HG02885 (cell line): ENCODE measurements at regions not wholly inside any gene's neighbourhood (a gene's known extent, or its start where the extent isn't known, plus 50 kb on each side); places are given as distances from the start of the nearest gene placed in this dataset.

Experiments used
- ATAC-seq: cut with Tn5 transposase; IDR thresholded peaks from one replicate; pipeline ENCODE4 v1.9.1; 2021; ENCODE audit warnings: mild to moderate bottlenecking; ENCODE audit not compliant: unreplicated experiment, poor library complexity

GRCh38 chr11:127596433-127596832, 595.9 kb upstream of the KIRREL3 start:
- no peak for ATAC-seq

DNA sequence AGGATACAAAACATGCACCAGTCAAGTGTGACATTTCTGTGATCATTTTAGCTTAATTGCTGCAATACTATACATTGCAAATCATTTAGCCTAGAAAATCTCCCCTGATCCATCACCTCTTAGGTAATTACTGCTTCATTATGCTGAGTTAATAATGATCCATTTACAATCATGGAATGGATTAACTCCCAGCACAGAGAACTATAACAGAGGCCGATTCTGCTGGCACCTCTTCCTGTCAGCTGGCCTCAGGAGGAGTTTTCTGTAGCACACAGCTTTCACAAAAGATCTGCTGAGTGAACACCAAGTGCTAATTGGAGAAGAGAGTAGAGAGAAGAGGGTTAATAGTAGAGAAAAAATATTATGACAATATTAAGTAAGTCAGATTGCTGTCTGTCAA, 591.8 kb upstream of the KIRREL3 start:
- ATAC-seq = no peak

- no peak for ATAC-seq
Observed at GRCh38 chr11:127590314-127590713, 589.7 kb upstream of the KIRREL3 start.

DNA sequence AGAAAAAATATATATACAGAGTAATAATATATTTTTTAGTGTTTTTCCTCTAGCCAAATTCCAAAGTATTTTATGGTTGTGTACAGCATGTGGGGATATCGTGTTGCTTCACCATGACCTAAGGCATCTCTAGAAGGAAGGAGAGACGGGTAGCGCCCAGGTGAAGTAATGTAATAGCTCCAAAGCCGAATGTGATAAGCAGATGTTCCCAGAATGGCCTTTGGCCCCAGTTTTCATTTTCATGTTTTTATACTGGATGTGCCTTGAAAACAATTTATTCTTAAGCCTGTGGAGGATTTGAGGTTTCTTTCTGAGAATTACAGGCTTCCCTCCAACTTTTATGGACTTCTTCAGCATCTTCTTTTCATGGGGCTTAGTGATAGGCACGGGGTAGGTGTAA, 587.9 kb upstream of the KIRREL3 start:
- no peak for ATAC-seq

DNA sequence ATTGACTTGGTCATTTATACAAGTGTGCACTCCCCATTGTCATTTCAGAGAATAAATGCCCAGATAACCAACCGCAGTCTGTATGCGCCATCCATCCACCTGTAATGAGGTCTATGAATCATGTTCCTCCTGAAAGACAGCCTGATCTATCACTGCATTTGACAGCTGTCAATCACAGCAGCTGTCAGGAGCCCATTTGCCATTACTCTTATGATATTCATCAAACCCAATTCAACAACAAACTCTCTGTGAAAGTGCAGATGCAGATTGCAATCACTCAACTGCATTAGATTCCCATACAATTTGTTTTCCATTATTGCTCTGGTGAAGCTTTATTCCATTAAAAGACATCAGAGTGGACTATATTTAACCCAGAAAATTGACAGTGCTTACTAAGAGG, 586.9 kb upstream of the KIRREL3 start:
- ATAC-seq = no peak

DNA sequence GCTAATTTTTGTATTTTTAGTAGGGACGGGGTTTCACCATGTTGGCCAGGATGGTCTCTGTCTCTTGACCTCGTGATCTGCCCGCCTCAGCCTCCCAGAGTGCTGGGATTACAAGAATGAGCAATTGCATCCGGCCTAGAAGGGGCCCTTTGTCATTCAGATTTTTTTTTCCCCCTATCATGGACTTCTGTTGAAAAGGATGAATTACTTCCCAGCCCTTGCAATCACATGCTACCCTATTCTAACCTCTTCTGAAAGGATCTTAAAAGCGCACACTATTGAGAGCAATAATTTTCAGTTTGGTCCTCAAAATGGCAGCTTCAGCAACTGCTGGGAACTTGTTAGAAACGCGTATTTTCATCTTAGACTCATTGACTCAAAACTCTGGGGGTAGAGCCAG, 575.6 kb upstream of the KIRREL3 start:
- no peak for ATAC-seq

DNA sequence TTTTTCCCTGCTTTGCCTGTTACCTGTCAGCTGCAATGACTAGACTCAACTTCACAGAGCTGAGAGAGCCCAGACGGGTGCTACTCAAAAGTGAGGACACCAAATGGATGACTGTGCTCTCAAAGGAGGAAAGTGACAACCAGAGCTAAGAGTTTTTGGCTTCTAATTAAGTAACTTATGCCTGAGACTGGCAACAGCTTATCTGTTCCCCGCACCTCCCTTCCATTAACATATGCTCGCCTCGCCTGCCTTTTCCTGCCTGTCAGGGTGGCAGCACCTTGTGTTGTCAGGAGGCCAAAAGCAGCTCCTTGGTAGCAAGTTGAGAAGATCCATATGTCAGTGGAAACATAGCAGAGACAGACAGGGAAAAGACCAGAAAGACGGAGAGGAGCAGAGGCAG, 573.9 kb upstream of the KIRREL3 start:
- ATAC-seq = no peak

DNA sequence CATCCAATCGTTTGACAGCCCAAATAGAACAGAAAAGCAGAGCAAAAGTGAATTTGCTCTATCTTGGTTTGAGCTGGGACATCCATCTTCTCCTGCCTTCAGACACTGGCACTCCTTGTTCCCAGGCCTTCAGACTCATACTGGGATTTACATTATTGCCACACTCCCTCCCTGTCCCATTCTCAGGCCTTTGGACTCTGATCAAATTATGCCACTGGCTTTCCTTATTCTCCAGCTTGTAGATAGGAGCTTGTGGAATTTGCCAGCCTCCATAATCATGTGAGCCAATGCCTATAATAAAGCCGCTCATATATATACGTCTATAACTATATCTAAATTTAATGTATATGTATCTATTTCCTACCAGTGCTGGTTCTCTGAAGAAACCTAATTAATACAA, 568.3 kb upstream of the KIRREL3 start:
- no peak for ATAC-seq

GRCh38 chr11:127567237-127567932, 566.8 kb upstream of the KIRREL3 start:
- ATAC-seq = no peak

DNA sequence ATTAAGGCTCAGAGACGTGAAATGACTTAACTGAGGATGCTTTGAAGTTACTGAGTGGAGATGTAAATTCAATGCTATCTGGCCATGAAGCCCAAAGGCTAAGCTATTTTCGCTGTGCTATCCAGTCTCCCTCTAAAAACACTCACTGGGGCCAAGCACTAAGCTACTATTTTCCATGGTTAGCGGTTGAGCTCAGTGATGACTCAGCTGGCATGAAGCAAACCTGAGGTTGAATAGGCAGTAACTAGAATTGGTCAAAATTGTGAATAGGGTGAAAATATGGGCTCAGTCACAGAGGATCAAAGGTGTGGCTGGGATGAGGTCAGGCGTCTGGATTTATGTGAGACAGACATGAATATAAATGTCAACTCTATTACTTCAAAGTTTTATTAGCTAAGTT, 564.2 kb upstream of the KIRREL3 start:
- ATAC-seq = no peak

DNA sequence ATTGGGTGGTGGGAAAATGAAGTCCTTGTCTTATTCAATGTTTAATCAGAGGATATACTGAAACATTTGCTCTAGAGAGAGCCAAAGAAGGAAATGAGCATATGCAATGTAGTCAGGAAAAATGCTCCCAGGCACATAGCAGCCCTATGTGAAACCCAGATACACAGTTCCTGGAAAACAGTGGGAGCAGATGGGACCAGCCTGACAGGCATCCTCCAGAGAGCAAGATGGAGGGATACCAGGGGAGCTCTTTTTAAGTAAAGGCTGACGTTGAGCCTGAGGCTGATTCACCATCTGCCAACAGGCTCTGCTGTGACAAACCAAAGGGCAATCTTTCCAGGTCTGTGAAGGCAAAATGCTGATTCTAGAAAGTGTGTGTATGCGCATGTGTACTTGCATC, 559.4 kb upstream of the KIRREL3 start:
- no peak for ATAC-seq

GRCh38 chr11:127552446-127552845, 551.9 kb upstream of the KIRREL3 start:
- ATAC-seq = no peak

GRCh38 chr11:127531167-127531566, 530.6 kb upstream of the KIRREL3 start:
- ATAC-seq = no peak

DNA sequence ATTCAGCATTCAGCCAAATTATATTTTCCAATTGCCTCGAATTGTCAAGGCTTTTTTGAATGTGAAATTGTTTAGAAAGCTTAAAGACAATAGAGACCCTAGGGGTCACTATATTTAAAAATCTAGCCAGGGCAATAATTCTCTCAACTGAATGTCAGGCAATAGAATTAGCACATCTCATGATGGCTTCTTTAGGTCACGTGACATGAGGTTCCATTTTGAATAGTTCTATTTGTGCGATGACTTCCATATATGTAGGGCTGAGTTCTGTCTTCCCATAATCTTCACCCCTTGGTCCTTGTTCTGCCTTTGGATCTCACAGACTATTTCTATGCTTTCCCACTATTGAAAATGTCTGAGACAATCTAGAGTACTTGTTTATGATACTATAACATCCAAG, 527.7 kb upstream of the KIRREL3 start:
- ATAC-seq = no peak

GRCh38 chr11:127524618-127525017, 524.0 kb upstream of the KIRREL3 start:
- ATAC-seq = no peak

DNA sequence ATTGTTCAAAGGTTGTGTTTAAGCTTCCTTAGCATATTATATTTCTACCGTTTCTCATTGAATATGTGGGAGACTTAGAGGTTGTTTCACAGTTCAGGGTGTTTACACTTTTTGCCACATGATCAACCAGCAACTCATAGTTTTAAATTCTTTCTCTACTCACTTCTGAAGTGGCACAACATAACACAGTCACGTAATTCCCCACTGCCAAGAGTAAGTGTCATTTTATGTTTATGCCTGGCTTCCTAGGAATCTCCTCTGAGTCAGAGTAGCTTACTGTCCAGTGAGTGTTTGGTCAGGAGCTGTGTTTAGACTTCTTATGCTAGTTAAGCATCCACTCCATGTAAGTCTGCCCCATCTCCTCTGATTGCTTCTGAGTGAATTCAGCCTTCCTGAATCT, 520.8 kb upstream of the KIRREL3 start:
- ATAC-seq = no peak

DNA sequence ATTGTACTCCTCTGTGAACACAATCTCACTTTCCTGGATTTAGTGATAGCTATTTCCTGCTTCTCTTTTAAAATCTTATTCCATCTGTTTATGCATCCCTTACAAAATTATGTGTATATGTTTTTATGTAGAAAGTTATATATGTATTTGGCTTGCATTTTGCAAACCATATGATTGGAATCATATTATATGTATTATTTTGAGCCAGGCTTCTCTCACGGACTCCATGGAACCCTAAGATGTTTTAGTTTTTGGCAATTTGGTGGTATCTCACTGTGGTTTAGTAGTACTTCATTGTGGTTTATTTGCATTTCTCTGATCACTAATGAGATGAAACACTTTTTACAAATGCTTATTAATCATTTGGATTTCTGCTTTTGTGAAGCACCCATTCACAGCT, 507.3 kb upstream of the KIRREL3 start:
- ATAC-seq = no peak

DNA sequence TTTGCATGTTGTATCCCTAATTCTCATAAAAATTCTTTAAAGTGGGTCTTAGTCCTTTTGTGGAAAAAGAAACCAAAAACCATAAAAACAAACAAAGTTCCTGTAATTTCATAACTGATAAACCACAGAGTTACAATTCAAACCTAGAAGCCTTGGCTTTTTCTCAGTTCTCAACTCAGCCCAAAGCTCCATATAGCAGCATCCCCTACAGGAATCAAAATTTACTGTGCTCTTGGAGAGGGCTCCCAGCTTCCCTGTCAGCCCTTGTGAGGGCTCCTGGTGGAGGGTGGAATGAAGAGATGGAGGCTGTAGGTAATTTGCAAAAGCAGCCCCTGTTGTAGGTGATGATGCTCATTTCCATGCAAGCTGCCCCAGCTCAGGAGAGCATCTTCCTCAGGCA, 506.1 kb upstream of the KIRREL3 start:
- ATAC-seq = no peak

DNA sequence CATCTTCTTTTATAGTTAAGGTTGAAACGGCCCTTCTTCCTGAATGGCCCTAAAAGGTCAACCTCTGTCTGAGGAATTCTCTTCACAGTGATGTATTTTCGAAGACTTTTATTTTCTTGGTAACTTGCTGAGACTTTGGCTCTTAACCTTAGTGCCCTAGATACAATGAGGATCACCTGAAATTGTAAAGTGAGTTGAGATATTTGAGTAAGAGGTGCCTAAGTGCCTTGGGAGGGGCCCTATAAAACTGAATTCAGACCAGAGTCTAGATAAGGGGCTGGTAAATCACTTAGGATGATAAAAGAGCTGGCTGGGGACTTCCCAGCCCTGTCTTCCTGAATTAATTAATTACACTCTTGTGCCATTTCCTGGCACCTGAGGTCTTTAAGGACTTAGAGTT, 505.6 kb upstream of the KIRREL3 start:
- ATAC-seq = no peak

GRCh38 chr11:127496165-127496564, 495.6 kb upstream of the KIRREL3 start:
- ATAC-seq = no peak

DNA sequence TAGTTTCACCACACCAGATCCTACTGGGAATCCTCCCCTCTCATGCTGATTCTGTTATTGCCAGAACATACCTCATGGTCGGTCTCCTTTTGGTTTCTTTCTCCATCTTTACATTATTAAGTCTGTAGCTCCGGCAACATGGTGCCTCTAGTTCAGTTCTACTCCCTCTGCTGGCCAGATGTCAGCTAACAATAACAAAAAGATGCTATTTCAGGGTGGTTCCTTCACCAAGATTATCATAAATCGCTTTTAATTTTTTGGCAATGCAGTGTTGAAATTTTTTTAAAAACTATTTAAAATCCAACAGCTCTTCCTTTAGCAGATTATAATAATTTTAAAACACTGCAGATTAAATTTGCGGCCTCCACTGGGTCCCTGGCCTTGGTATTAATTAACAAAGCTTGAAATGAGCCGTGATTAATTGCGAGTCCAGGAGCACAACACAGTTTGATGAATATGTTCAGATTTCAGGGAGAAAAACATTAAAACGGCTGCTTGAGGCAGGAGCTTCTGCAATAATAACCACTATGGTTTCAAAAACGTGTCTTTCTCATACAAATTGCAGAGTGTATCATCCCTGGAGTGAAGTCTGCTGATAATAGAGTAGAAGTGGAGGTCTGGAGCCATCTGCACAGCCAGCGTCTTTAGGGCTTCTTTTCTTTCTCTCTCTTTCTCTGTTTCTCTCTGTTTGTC, 492.9 kb upstream of the KIRREL3 start:
- ATAC-seq = no peak

DNA sequence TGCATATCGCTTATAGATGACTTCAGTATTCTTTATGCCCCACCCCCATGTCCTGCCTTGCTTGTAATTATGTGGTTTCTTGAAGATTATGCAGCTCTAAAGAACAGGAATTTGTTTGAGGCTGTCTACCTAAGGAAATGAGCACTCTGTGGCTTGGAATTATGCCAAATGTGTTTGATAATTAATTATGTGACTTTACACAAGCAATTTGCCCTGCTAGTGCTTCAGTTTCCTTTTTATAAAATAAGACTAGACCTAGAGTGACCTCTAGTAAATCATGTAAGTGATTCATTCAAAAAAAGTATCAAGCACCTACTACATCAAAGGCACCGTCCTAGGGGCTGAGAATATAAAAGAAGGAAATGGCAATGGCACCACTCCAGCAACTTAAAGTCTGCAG, 491.5 kb upstream of the KIRREL3 start:
- no peak for ATAC-seq
